NOMO-1 treated with DMSO at 0.1 percent for 48 hours (cell line): ENCODE measurements at regions not wholly inside any gene's neighbourhood (a gene's known extent, or its start where the extent isn't known, plus 50 kb on each side); places are given as distances from the start of the nearest gene placed in this dataset.
A peak's percentile ranks its signal among the peaks of the same experiment; 100 is the strongest.

ENCODE experiments used
- DNase-seq: peaks from one replicate; lab custom pipeline; 2025; ENCODE audit not compliant: unreplicated experiment; lab: John Stamatoyannopoulos, UW

GRCh38 chr10:90396721-90397120 is 461.1 kb downstream of the HTR7 start:
- DNase-seq = no peak

- DNase-seq = peak; percentile 17
Measured at GRCh38 chr10:90398566-90398965, 459.3 kb downstream of the HTR7 start.

- DNase-seq = no peak
Measured at GRCh38 chr10:90399782-90400181, 458.1 kb downstream of the HTR7 start.

- no peak for DNase-seq
Measured at GRCh38 chr10:90403211-90404000, 454.4 kb downstream of the HTR7 start.

GRCh38 chr10:90407131-90407530 is 450.7 kb downstream of the HTR7 start:
- no peak for DNase-seq

- no peak for DNase-seq
Measured at GRCh38 chr10:90407851-90408250, 450.0 kb downstream of the HTR7 start.

- DNase-seq = no peak
Measured at GRCh38 chr10:90412582-90412981, 445.3 kb downstream of the HTR7 start.

GRCh38 chr10:90413196-90413595 is 444.6 kb downstream of the HTR7 start:
- DNase-seq = no peak

- DNase-seq = no peak
Measured at GRCh38 chr10:90414926-90415325, 442.9 kb downstream of the HTR7 start.

- peak; percentile 7 for DNase-seq
Measured at GRCh38 chr10:90417029-90417428, 440.8 kb downstream of the HTR7 start.

GRCh38 chr10:90417476-90418210 is 440.2 kb downstream of the HTR7 start:
- no peak for DNase-seq

- no peak for DNase-seq
Measured at GRCh38 chr10:90418869-90419652, 438.8 kb downstream of the HTR7 start.

GRCh38 chr10:90420637-90421318 is 437.1 kb downstream of the HTR7 start:
- DNase-seq = no peak

- DNase-seq = no peak
Measured at GRCh38 chr10:90421874-90422273, 436.0 kb downstream of the HTR7 start.

- DNase-seq = no peak
Measured at GRCh38 chr10:90424730-90425129, 433.1 kb downstream of the HTR7 start.

GRCh38 chr10:90430186-90430585 is 427.7 kb downstream of the HTR7 start:
- peak; percentile 3 for DNase-seq

GRCh38 chr10:90432866-90433265 is 425.0 kb downstream of the HTR7 start:
- DNase-seq = no peak

- no peak for DNase-seq
Measured at GRCh38 chr10:90435296-90435695, 422.5 kb downstream of the HTR7 start.

- no peak for DNase-seq
Measured at GRCh38 chr10:90437452-90437851, 420.4 kb downstream of the HTR7 start.

- DNase-seq = no peak
Measured at GRCh38 chr10:90440870-90441269, 417.0 kb downstream of the HTR7 start.

- DNase-seq = no peak
Measured at GRCh38 chr10:90443342-90443741, 414.5 kb downstream of the HTR7 start.
